Gastrocnemius medialis (tissue), 4 donors: ENCODE measurements at regions not wholly inside any gene's neighbourhood (a gene's known extent, or its start where the extent isn't known, plus 50 kb on each side); places are given as distances from the start of the nearest gene placed in this dataset.

Experiments
- CTCF ChIP-seq, 5 experiments: fragments of 450-650 bp in 3 of 5; fragments of 200-600 bp in 2 of 5; sonication (generic) in 2 of 5; IDR thresholded peaks in 4 of 5; conservative IDR thresholded peaks in 1 of 5; 1 replicate in 4 of 5; 2 replicates in 1 of 5; pipeline ENCODE4 v1.5.1; 2016 to 2019; ENCODE audit warnings: antibody characterized with exemption in 5 of 5, mild to moderate bottlenecking in 3 of 5, moderate library complexity in 3 of 5
- POLR2A ChIP-seq, 2 donors: fragments of 450-650 bp; IDR thresholded peaks; one replicate each; pipeline ENCODE4 v1.6.1; 2017; ENCODE audit warnings: antibody characterized with exemption in 2 of 2, mild to moderate bottlenecking in 2 of 2, moderate library complexity in 2 of 2

DNA sequence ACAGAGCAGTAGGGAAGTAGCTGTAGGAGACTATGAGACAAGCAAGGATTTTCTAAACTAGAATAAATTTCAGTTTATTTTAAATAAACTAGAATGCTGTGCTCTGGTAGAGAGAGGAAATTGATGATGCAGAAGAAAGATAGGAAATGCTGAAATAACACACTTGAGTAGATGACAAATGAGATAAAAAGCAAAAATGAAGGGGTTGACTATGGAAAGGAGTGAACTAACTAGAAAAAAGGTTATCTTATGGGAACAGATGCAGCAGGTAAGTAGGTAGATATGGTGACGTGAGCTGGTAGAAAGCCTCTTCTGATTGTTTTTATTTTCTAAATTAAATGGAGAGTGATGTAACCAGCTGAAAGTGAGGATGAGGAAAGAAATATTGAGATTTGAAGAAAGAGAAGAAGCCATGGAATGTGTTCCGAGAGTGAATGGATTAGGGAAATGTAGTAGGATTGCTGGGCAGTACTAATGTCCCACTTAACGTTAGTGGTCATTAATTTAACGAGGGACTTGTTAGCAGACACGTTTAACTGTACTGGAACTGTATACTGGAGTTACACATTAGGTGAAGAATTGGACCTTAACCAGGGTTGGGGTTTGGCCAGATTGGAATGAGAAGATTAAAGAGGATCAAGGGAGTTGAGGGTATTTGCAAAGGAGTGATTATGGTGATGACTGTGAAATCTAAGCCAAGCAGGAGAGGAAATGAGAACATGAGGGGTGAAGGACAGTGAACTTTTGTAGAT lies 196.5 kb downstream of the TANC2 start:
- TF ChIP-seq CTCF (IDR thresholded peaks at IDR 0.05 in 4 of 5, conservative IDR thresholded peaks at IDR 0.05 in 1 of 5) (no peak), POLR2A (IDR thresholded peaks at IDR 0.05) (no peak)
